DOHH2 (cell line): ENCODE measurements at regions not wholly inside any gene's neighbourhood (a gene's known extent, or its start where the extent isn't known, plus 50 kb on each side); places are given as distances from the start of the nearest gene placed in this dataset.

ENCODE experiments used
- CTCF ChIP-seq: fragments of 200-600 bp; sonication (generic); IDR thresholded peaks from one replicate; pipeline ENCODE4 v1.5.1; 2014; ENCODE audit warnings: antibody characterized with exemption, mild to moderate bottlenecking, low read depth, low read length; ENCODE audit not compliant: poor library complexity, severe bottlenecking
- EZH2phosphoT487 ChIP-seq: fragments of 200-600 bp; sonication (generic); IDR thresholded peaks from 2 replicates; pipeline ENCODE4 v1.6.1; 2017; ENCODE audit warnings: borderline replicate concordance, mild to moderate bottlenecking, antibody characterized with exemption, low read length, moderate library complexity, mixed read lengths

GRCh38 chr22:33114565-33114964, 56.4 kb upstream of the SYN3 start:
- no peak for TF ChIP-seq CTCF
- no peak for TF ChIP-seq EZH2phosphoT487
